ENCODE measurements at regions not wholly inside any gene's neighbourhood (a gene's known extent, or its start where the extent isn't known, plus 50 kb on each side); places are given as distances from the start of the nearest gene placed in this dataset.
"Not testable (repeated sequence)": the region's sequence is repeated elsewhere in the genome, so short reads cannot be mapped to it uniquely, and the experiment has no call there.

- DNase-seq (ENCODE audit: low read depth in 4 of 4, low spot score in 3 of 4): no peak
Measured at GRCh38 chr1:157460381-157460780, 91.9 kb downstream of the FCRL5 start.

- no peak for DNase-seq (ENCODE audit: low read depth in 4 of 4, low spot score in 3 of 4)
Measured at GRCh38 chr1:157457279-157457678, 95.0 kb downstream of the FCRL5 start.

GRCh38 chr1:157455318-157455717 is 97.0 kb downstream of the FCRL5 start:
- no peak for DNase-seq (ENCODE audit: low read depth in 4 of 4, low spot score in 3 of 4)

- no peak for DNase-seq (ENCODE audit: low read depth in 4 of 4, low spot score in 3 of 4)
Measured at GRCh38 chr1:157450106-157450505, 102.2 kb downstream of the FCRL5 start.

GRCh38 chr1:157448636-157449035 is 103.7 kb downstream of the FCRL5 start:
- peak in 1 of 4 donors; percentile 4 for DNase-seq (ENCODE audit: low read depth in 4 of 4, low spot score in 3 of 4)

GRCh38 chr1:157446356-157446755 is 106.0 kb downstream of the FCRL5 start:
- DNase-seq (ENCODE audit: low read depth in 4 of 4, low spot score in 3 of 4): not testable (repeated sequence)

- DNase-seq (ENCODE audit: low read depth in 4 of 4, low spot score in 3 of 4): not testable (repeated sequence)
Measured at GRCh38 chr1:157445616-157446140, 106.6 kb downstream of the FCRL5 start.

- DNase-seq (ENCODE audit: low read depth in 4 of 4, low spot score in 3 of 4): peak in 1 of 4 donors; percentile 4
Measured at GRCh38 chr1:157442065-157442464, 110.2 kb downstream of the FCRL5 start.

- DNase-seq (ENCODE audit: low read depth in 4 of 4, low spot score in 3 of 4): no peak
Measured at GRCh38 chr1:157439302-157439954, 112.9 kb downstream of the FCRL5 start.

GRCh38 chr1:157438613-157439012 is 113.7 kb downstream of the FCRL5 start:
- DNase-seq (ENCODE audit: low read depth in 4 of 4, low spot score in 3 of 4): no peak

GRCh38 chr1:157438146-157438545 is 114.2 kb downstream of the FCRL5 start:
- DNase-seq (ENCODE audit: low read depth in 4 of 4, low spot score in 3 of 4): no peak

GRCh38 chr1:157437296-157437695 is 115.0 kb downstream of the FCRL5 start:
- DNase-seq (ENCODE audit: low read depth in 4 of 4, low spot score in 3 of 4): no peak

GRCh38 chr1:157431751-157432150 is 120.6 kb downstream of the FCRL5 start:
- DNase-seq (ENCODE audit: low read depth in 4 of 4, low spot score in 3 of 4): no peak

- no peak for DNase-seq (ENCODE audit: low read depth in 4 of 4, low spot score in 3 of 4)
Measured at GRCh38 chr1:157429601-157430240, 122.6 kb downstream of the FCRL5 start.

GRCh38 chr1:157423764-157424163 is 128.6 kb downstream of the FCRL5 start:
- DNase-seq (ENCODE audit: low read depth in 4 of 4, low spot score in 3 of 4): not testable (repeated sequence)

- no peak for DNase-seq (ENCODE audit: low read depth in 4 of 4, low spot score in 3 of 4)
Measured at GRCh38 chr1:157419845-157420542, 132.3 kb downstream of the FCRL5 start.

GRCh38 chr1:157418659-157419058 is 133.7 kb downstream of the FCRL5 start:
- no peak for DNase-seq (ENCODE audit: low read depth in 4 of 4, low spot score in 3 of 4)

GRCh38 chr1:157418231-157418630 is 134.1 kb downstream of the FCRL5 start:
- no peak for DNase-seq (ENCODE audit: low read depth in 4 of 4, low spot score in 3 of 4)

- no peak for DNase-seq (ENCODE audit: low read depth in 4 of 4, low spot score in 3 of 4)
Measured at GRCh38 chr1:157415661-157416060, 136.7 kb downstream of the FCRL5 start.

- DNase-seq (ENCODE audit: low read depth in 4 of 4, low spot score in 3 of 4): no peak
Measured at GRCh38 chr1:157412308-157412707, 140.0 kb downstream of the FCRL5 start.

GRCh38 chr1:157411769-157412168 is 140.5 kb downstream of the FCRL5 start:
- DNase-seq (ENCODE audit: low read depth in 4 of 4, low spot score in 3 of 4): no peak

GRCh38 chr1:157411064-157411463 is 141.3 kb downstream of the FCRL5 start:
- DNase-seq (ENCODE audit: low read depth in 4 of 4, low spot score in 3 of 4): no peak
